ENCODE measurements at regions not wholly inside any gene's neighbourhood (a gene's known extent, or its start where the extent isn't known, plus 50 kb on each side); places are given as distances from the start of the nearest gene placed in this dataset.
A peak's percentile ranks its signal among the peaks of the same experiment; 100 is the strongest.

DNA sequence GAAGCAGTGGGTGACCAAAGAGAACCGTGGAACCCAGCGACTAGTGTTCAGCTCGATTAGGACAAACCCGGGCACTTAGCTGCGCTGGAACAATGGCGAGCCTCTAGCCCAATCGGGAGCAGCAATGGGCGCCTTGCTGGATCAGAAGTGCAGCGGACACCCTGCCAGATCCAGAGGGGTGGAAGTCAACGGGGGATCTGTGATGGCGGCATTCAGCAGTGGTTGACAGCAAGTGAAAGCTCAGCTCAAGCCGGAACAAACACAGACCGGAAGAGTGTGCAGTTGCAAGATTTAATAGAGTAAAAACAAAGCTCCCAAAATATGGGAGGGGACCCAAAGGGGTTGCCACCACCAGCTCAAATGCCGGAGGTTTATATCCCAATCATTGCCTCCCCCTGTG, 478.7 kb upstream of the REG3G start (continued):
- TF ChIP-seq, protein P1, sequence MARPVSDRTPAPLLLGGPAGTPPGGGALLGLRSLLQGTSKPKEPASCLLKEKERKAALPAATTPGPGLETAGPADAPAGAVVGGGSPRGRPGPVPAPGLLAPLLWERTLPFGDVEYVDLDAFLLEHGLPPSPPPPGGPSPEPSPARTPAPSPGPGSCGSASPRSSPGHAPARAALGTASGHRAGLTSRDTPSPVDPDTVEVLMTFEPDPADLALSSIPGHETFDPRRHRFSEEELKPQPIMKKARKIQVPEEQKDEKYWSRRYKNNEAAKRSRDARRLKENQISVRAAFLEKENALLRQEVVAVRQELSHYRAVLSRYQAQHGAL (CRISPR knock-in tag; IDR thresholded peaks at IDR 0.05; ENCODE audit: not compliant biosample characterization) = no peak
- TF ChIP-seq, protein P2, sequence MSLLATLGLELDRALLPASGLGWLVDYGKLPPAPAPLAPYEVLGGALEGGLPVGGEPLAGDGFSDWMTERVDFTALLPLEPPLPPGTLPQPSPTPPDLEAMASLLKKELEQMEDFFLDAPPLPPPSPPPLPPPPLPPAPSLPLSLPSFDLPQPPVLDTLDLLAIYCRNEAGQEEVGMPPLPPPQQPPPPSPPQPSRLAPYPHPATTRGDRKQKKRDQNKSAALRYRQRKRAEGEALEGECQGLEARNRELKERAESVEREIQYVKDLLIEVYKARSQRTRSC (CRISPR knock-in tag; IDR thresholded peaks at IDR 0.05; ENCODE audit: low read depth) = no peak
- TF ChIP-seq ZNF713 (CRISPR knock-in tag; IDR thresholded peaks at IDR 0.05) = no peak
- peak; percentile 86 for TF ChIP-seq ZNF501 (CRISPR knock-in tag; IDR thresholded peaks at IDR 0.05)
- TF ChIP-seq MAZ (IDR thresholded peaks at IDR 0.05; ENCODE audit: borderline replicate concordance, low read depth, low read length) = no peak
- TF ChIP-seq MAZ (CRISPR knock-in tag; IDR thresholded peaks at IDR 0.05; ENCODE audit: low read depth) = no peak
- TF ChIP-seq, protein P3, sequence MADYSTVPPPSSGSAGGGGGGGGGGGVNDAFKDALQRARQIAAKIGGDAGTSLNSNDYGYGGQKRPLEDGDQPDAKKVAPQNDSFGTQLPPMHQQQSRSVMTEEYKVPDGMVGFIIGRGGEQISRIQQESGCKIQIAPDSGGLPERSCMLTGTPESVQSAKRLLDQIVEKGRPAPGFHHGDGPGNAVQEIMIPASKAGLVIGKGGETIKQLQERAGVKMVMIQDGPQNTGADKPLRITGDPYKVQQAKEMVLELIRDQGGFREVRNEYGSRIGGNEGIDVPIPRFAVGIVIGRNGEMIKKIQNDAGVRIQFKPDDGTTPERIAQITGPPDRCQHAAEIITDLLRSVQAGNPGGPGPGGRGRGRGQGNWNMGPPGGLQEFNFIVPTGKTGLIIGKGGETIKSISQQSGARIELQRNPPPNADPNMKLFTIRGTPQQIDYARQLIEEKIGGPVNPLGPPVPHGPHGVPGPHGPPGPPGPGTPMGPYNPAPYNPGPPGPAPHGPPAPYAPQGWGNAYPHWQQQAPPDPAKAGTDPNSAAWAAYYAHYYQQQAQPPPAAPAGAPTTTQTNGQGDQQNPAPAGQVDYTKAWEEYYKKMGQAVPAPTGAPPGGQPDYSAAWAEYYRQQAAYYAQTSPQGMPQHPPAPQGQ (CRISPR knock-in tag; IDR thresholded peaks at IDR 0.05; ENCODE audit: borderline replicate concordance) = no peak
- peak; percentile 63; the same call in 1 of the 2 replicates for TF ChIP-seq HOXA3 (CRISPR knock-in tag; IDR thresholded peaks at IDR 0.05)
- no peak for TF ChIP-seq FOXA1 (IDR thresholded peaks at IDR 0.05)
- TF ChIP-seq FOXA1 (CRISPR knock-in tag; IDR thresholded peaks at IDR 0.05) = peak; percentile 27; the same call in 1 of the 2 replicates
- TF ChIP-seq SETDB1 (CRISPR knock-in tag; IDR thresholded peaks at IDR 0.05; ENCODE audit: borderline replicate concordance) = 0 out of 2 replicates have a peak, but pooled peaks have one; percentile 78
- TF ChIP-seq WIZ (CRISPR knock-in tag; IDR thresholded peaks at IDR 0.05) = peak; percentile 61; the same call in 1 of the 2 replicates
- TF ChIP-seq ZNF468 (CRISPR knock-in tag; IDR thresholded peaks at IDR 0.05) = no peak
- no peak for TF ChIP-seq KLF15 (CRISPR knock-in tag; IDR thresholded peaks at IDR 0.05; ENCODE audit: borderline replicate concordance)
- TF ChIP-seq ZNF543 (CRISPR knock-in tag; IDR thresholded peaks at IDR 0.05) = no peak
- TF ChIP-seq, protein P4, sequence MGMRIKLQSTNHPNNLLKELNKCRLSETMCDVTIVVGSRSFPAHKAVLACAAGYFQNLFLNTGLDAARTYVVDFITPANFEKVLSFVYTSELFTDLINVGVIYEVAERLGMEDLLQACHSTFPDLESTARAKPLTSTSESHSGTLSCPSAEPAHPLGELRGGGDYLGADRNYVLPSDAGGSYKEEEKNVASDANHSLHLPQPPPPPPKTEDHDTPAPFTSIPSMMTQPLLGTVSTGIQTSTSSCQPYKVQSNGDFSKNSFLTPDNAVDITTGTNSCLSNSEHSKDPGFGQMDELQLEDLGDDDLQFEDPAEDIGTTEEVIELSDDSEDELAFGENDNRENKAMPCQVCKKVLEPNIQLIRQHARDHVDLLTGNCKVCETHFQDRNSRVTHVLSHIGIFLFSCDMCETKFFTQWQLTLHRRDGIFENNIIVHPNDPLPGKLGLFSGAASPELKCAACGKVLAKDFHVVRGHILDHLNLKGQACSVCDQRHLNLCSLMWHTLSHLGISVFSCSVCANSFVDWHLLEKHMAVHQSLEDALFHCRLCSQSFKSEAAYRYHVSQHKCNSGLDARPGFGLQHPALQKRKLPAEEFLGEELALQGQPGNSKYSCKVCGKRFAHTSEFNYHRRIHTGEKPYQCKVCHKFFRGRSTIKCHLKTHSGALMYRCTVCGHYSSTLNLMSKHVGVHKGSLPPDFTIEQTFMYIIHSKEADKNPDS (CRISPR knock-in tag; IDR thresholded peaks at IDR 0.05) = no peak
- no peak for TF ChIP-seq GABPA (IDR thresholded peaks at IDR 0.05; ENCODE audit: low read depth, low read length)
- peak; percentile 65 for TF ChIP-seq GABPA (CRISPR knock-in tag; IDR thresholded peaks at IDR 0.05; ENCODE audit: low read depth)
- TF ChIP-seq ZNF230 (CRISPR knock-in tag; IDR thresholded peaks at IDR 0.05) = no peak
- no peak for TF ChIP-seq NCOA5 (CRISPR knock-in tag; IDR thresholded peaks at IDR 0.05)
- TF ChIP-seq, protein P5, sequence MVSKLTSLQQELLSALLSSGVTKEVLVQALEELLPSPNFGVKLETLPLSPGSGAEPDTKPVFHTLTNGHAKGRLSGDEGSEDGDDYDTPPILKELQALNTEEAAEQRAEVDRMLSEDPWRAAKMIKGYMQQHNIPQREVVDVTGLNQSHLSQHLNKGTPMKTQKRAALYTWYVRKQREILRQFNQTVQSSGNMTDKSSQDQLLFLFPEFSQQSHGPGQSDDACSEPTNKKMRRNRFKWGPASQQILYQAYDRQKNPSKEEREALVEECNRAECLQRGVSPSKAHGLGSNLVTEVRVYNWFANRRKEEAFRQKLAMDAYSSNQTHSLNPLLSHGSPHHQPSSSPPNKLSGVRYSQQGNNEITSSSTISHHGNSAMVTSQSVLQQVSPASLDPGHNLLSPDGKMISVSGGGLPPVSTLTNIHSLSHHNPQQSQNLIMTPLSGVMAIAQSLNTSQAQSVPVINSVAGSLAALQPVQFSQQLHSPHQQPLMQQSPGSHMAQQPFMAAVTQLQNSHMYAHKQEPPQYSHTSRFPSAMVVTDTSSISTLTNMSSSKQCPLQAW (CRISPR knock-in tag; IDR thresholded peaks at IDR 0.05) = peak; percentile 65
- peak; percentile 66; the same call in 1 of the 2 replicates for TF ChIP-seq POGZ (CRISPR knock-in tag; IDR thresholded peaks at IDR 0.05)
- TF ChIP-seq ZMYM3 (CRISPR knock-in tag; IDR thresholded peaks at IDR 0.05) = peak; percentile 35; the same call in 1 of the 2 replicates

Data from HepG2 (cell line).